HS-27A (cell line): ENCODE measurements at regions not wholly inside any gene's neighbourhood (a gene's known extent, or its start where the extent isn't known, plus 50 kb on each side); places are given as distances from the start of the nearest gene placed in this dataset.

Source experiments
- DNase-seq: peaks from one replicate; pipeline ENCODE4 v3.0.0-alpha.2; 2012; ENCODE audit warnings: low read depth, missing footprints

GRCh38 chr2:226378753-226379705 is 420.6 kb downstream of the IRS1 start:
- DNase-seq, result no peak

DNA sequence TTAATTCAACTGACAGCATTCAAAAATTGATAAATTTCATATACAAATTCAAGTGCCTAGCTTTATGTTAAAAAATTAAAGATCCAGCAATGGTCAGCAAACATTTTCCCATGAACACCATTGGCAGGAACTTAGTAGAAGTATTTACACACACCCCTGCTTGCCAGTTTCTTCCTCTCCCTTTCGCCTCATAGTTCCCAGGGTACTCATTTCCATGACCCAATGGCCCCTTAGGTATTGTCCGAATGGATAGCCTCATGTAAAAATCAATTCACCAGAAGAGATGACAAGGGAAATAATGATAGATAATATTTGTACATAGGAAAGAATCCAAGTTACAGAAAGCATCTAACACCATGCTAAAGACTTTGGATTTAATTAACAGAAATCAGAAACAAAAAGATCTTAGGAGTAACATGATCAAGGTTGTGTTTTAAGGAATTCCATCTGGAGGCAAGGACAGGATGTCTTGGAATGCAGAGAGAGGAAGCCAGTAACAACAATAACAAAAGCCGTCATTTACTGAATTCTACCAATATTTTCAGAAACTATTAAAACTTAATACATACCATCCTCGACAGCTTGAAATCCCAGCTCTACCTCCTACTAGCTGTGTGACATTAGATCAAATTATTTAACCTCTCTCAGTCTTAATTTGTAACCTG is 423.0 kb downstream of the IRS1 start:
- no peak for DNase-seq

DNA sequence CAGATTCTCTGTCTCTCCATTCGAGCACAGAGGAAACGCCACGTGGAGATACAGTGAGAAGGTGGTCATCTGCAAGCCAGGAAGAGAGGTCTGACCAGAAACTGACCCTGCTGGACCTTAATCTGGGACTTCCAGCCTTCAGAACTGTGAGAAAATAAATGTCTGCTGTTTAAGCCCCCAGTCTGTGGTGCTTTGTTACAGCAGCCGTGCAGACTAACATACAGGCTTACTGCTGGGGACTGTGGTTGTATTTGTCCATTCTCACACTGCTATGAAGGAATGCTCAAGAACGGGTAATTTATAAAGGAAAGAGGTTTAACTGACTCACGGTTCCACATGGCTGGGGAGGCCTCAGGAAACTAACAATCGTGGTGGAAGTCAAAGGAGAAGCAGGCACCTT is 432.7 kb downstream of the IRS1 start:
- DNase-seq, result no peak

DNA sequence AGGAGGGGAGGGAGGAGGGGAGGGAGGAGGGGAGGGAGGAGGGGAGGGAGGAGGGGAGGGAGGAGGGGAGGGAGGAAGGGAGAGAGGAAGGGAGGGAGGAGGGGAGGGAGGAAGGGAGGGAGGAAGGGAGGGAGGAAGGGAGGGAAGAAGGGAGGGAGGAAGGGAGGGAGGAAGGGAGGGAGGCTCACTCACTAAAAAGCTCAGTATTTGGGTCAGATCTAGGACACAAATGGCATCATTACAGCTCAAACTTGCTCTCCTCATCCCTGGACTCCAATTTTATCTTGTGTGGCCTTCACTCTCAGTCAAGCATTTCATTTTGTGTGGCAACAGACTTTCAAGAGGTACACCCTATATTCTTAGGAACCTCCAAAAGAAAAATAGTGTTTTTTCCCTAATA is 435.4 kb downstream of the IRS1 start:
- DNase-seq, result no peak

DNA sequence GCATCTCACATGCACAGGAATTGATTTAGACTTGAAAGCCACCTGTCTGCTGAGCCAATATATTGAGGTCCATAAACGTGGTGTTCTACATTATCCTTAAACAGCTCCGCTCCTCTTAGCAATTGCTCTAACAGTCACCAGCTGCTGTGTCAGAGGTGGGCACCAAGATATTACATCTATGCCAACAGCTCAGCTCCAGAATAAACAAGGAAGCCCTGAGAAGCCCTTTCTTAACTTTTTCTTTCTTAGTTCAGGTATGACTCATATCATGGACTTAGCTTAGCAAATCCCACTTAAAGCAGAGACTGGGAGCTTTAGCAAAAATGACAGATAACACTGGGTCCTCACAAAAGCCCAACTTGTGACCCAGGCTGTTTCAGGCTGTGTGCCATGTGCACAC is 436.6 kb downstream of the IRS1 start:
- DNase-seq, result no peak

- no peak for DNase-seq
Observed at GRCh38 chr2:226360658-226361057, 439.0 kb downstream of the IRS1 start.

- DNase-seq, result no peak
Observed at GRCh38 chr2:226358688-226359087, 440.9 kb downstream of the IRS1 start.

GRCh38 chr2:226357816-226358215 is 441.8 kb downstream of the IRS1 start:
- DNase-seq, result no peak

DNA sequence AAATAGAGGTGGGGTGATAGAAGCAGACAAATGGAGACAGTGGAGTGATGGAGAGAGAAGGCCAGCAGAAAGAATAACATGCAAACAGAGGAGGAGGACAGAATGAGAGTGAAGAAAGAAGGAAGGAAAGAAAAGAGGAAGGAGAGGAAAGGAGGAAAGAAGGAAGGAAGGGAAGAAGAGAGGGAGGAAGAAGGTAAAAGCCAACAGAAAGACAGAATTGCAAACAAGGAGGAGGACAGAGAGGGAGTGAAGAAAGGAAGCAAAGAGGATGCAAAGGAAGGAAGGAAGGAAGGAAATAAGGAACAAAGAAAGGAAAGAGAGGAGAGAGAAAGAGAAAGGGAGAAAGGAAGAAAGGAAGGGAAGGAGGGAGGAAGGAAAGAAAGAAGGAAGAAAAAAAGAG is 444.0 kb downstream of the IRS1 start:
- DNase-seq, result no peak

- no peak for DNase-seq
Observed at GRCh38 chr2:226354434-226354833, 445.2 kb downstream of the IRS1 start.

DNA sequence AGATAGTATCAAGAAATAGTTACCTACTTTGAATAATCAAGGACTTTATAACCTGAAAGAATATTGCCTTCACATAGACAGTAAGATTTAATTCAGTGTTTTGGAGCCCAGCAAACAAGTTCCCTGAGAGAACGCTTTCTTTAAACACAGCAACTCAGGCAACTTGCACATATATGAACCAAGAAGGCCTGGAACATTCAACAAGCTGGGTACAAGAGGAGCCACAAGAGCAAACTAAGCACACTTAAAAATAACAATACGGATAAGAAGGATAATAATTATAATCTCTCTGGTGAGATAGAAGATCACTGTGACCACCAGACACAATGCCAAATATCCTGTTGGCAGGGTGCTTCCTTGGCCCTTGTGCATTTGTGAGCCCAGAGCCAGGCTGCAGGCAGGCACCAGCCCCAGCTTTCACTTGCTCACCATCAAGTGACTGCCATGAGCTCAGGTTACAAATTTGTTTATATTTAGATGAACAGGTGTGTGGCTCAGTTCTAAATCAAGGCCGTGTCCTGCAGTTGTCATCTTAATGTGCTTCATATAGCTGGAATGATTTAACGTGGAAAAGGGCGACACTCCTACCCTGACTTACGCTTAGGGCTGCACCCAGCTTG is 446.6 kb downstream of the IRS1 start:
- DNase-seq, result no peak

- no peak for DNase-seq
Observed at GRCh38 chr2:226351711-226352110, 447.9 kb downstream of the IRS1 start.

DNA sequence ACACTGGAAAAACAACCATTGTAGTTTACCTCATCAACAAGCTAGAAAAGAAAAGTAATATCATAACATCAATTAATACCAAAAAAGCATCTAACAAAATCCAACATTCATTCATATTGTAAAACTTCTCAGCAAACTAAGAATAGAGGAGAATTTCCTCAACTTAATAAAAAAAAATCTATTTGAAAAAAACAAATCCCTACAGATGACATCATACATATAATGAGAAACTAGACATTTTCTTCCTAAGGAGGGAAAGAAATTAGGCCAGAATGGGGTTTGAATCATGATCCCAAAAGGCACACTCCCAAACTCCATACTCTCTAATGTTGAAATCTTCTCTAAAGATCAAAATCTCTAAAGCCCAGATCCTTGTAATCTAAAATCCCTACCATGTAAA is 460.0 kb downstream of the IRS1 start:
- DNase-seq, result no peak

GRCh38 chr2:226338825-226339224 is 460.8 kb downstream of the IRS1 start:
- DNase-seq, result no peak

GRCh38 chr2:226337941-226338600 is 461.5 kb downstream of the IRS1 start:
- DNase-seq, result no peak

DNA sequence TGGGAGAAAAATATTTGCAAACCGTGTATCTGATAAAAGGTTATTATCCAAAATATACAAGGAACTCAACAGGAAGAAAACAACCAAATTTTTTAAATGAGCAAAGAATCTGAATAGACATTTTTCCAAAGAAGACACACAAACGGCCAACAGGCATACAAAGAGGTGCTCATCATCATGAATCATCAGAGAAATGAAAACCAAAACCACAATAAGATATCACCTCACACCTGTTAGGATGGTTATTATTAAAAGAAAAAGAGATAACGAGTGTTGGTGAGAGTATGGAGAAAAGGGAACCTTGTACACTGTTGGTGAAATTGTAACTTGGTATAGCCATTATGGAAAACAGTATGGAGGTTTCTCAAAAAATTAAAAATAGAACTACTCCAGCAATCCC is 463.3 kb downstream of the IRS1 start:
- no peak for DNase-seq

DNA sequence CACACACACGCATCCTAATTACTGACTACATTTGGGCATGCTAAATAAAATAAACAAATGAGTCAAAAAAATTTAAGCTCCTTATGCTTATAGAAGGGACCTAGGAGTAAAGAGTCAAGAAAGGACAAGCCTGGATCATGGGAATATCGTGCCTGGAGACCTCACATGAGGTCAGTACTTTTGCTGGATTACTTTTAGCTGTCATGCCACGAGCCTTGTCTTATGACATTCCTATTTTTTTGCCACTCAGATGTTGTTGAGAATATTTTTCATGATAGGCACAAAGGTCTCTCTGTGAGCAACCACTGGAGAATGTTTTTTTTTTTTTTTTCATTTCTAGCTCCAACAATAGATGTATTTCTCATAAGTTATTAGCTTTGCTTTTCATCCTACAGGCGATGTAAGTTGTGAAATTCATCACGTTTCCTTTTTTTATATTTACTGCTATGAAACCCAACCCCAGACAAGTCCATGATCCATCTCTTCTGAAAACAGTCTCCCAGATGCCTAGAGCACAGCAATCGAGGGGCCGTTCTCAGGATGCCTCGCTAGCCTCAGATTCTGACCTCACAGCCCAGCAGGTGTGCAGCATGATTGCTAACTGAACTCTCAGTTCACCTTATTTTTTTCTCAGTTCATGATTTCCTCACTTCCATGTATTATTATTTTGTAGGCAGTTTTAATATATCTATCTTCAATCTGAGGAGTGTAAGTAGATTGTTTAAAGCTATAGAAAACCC is 464.5 kb downstream of the IRS1 start:
- peak; percentile 9 for DNase-seq

GRCh38 chr2:226333388-226333787 is 466.2 kb downstream of the IRS1 start:
- DNase-seq, result no peak

DNA sequence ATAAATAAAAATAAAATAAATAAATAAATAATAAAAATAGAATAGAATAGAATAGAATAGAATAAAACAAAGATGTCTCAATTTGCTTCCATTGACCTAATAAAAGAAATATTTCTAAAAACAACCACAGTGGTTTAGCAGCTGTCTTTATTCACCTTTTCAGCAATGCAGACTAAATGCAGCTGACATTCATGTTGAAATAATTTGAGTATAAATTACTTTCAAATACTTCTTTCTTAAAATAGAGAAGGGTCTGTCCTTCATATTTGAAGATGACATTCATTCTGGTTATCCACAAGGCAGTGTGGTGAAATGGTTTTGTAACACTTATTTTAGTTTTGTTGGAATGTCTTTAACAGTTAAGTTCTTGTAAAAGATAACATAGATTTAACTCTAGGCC is 469.4 kb downstream of the IRS1 start:
- no peak for DNase-seq

DNA sequence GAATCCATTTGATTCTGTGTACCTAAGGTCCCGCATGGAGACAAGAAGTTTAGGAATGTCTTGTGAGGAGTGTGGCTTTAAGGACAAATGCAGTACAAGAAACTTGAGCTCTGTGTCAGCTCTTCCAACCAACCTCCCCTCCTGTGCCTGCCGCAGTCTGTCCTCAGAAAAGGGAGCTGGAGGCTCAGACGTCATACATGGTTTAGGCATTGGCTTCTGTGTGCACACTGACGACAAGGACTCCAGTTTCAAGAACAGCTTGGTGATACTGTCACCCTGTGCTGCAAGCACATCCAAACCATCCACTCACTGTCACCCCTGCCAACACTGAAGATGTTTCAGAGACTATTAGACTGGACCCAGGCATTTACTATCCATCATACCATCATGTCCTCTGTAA is 470.4 kb downstream of the IRS1 start:
- DNase-seq, result no peak

DNA sequence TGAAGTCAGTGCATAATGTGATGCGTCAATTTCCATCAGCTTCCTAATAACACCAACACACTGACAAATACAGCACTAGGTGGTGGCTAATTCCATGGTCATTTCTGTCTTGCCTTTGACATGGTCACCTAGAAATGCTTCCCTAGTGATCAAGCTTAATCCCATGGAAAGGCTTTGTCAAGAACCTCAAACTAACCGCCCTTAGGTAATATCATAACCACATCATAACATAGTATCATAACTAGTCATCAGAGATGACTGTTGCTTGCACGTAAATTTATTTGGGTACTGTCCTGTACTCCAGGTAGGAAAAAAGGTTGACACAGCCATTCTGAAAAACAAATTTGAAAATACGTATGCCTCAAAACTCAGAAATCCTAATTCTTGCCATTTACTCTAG is 471.8 kb downstream of the IRS1 start:
- no peak for DNase-seq

- no peak for DNase-seq
Observed at GRCh38 chr2:226325526-226325925, 474.1 kb downstream of the IRS1 start.
